LNCAP (cell line): ENCODE measurements at regions not wholly inside any gene's neighbourhood (a gene's known extent, or its start where the extent isn't known, plus 50 kb on each side); places are given as distances from the start of the nearest gene placed in this dataset.

Experiments
- TF ChIP-seq, protein P1 (sequence below): fragments of 450-650 bp; IDR thresholded peaks from 2 replicates; pipeline ENCODE4 v1.5.1; 2017; ENCODE audit warnings: mild to moderate bottlenecking

DNA sequence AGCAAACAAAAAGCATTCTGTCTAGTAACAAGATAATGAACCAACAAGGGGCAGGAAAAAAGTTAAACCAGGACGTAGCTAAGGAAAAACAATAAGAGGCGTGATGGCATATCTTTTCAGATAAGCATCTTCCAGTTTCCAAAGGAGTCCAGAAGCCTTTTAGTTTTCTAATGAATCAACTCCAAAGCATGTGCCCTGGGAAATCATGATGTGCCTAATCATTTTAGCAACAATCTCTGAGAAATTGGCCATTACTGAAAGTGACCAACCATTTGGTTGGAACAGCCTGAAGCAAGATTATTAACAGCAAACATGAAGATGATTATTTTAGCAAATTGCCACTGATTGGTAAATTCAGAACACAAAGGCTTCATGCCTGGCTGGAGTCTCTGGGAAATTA, 440.9 kb upstream of the MAF start:
- TF ChIP-seq, protein P1, sequence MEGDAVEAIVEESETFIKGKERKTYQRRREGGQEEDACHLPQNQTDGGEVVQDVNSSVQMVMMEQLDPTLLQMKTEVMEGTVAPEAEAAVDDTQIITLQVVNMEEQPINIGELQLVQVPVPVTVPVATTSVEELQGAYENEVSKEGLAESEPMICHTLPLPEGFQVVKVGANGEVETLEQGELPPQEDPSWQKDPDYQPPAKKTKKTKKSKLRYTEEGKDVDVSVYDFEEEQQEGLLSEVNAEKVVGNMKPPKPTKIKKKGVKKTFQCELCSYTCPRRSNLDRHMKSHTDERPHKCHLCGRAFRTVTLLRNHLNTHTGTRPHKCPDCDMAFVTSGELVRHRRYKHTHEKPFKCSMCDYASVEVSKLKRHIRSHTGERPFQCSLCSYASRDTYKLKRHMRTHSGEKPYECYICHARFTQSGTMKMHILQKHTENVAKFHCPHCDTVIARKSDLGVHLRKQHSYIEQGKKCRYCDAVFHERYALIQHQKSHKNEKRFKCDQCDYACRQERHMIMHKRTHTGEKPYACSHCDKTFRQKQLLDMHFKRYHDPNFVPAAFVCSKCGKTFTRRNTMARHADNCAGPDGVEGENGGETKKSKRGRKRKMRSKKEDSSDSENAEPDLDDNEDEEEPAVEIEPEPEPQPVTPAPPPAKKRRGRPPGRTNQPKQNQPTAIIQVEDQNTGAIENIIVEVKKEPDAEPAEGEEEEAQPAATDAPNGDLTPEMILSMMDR = no peak

DNA sequence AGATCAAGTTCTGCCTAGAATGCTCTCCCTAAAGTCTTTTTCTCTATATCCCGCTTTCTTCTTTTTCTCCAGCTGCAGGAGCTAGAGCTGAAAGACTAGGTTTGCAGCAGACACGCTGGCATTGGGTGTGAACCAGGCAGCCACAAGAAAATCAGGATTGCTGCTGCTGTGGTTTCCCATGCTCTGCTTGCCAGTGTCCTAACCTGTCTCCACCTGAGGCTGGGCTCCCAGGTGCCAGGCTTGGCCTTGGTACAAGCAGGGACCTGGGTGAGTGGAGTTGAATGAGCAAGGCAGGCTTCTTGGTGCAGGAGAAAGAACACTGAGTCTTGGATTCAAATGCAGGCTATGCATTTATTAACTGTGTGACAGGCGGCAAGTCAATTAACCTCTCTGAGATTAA, 440.3 kb upstream of the MAF start:
- TF ChIP-seq, protein P1 = no peak

DNA sequence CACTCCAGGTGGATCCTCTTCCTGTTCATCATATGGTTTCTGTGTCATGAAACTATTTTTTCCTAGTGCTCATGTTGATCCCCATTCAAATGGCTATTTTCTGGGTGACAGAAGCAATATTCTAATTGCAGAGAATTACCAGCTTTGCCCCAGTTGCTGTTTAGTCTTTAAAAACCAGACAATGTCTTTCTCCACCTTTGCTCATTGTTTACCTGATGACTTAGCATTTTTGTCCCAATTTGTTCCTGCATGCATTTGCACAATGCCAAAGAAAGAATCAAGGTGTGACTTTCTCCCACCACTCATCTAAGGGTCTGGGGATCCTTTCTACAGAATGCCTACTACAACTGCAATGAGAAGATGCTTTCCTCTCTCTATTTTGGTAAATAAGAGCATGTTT, 439.9 kb upstream of the MAF start:
- TF ChIP-seq, protein P1 = no peak

DNA sequence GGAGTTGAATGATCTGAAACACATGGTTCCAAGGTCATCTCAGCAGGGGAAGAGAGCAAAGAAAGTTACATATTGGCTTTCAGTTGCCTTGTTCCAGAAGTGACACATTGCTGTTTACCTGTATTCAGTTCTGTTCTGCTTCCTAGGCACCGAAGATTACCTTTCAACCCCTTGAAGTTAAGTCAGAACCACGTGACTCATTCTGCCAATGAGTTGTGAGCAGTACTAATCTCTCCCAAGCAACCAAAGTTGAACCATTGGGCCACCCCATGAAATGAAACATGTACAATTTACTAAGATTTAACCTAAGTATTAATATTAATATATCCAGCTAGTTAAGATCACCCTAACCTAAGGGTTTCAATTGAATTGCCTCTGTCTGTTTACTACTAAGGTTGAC, 439.2 kb upstream of the MAF start:
- TF ChIP-seq, protein P1 = no peak

DNA sequence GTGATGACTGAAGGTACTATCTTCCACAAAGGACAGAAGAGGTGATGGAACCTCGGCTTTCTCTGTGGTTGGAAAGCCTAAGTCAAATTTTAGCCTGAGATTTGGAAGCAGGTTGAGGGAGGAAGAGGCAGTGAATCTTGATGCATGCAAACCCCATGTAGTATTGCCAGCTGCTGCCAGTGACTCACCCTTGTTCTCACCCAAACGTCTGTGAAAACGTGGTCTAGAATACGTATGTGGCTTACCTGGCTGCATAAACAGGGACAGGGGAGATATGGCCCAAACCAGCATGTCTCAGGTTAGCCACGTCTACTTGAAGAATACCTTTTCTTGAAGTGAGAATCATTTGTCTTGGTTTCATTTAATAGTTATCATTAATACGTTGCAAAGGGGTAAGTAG, 438.0 kb upstream of the MAF start:
- TF ChIP-seq, protein P1 = no peak

DNA sequence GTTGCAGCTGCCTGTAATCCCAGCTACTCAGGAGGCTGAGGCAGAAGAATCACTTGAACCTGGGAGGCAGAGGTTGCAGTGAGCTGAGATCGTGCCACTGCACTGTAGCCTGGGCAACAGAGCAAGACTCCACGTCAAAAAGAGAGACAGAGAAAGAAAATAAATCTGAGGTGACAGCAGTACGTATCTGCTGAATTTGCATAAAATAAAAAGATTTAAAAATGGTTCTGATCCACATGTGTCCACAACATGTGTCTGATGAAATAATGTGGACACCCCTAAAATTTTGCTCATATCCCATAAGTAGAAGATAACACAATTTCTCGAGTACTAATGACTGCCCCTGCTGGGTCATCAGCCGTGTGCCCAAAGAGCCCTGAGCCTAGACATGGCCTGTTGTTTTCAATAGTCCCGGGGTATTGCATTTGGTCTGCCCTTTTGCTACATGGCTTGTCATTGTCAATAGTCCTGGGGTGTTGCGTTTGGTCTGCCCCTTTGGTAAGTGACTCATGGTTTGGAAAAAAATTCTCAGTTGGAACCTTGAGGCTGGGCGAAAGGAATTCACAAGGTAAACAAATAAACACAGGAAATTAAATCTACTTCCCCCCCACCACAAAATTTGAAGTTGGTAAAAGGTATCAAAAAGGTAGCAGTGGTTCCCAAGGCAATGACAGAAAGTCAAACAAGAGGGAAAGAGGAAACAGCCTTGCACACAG, 434.6 kb upstream of the MAF start:
- TF ChIP-seq, protein P1 = no peak

DNA sequence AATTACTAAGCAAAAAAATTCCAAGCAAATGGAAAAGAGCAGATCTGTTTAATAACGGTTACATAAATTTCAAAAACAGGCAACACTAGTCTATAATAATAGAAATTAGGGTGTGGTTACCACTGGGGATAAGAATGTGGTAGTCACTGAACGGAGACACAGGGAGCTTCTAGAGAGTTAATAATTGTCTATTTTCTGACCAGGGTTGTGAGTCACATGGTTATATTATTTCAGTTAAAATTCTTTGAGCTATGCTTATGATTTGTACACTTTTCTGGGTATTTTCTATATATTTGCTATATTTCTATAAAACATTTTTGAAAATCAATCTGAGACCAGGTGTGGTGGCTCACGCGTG, 433.9 kb upstream of the MAF start:
- TF ChIP-seq, protein P1 = no peak
